Suprapubic skin (tissue), 4 donors: ENCODE measurements at regions not wholly inside any gene's neighbourhood (a gene's known extent, or its start where the extent isn't known, plus 50 kb on each side); places are given as distances from the start of the nearest gene placed in this dataset.

Experiments used
- DNase-seq, 2 donors: peaks; one replicate each; pipeline ENCODE4 v3.0.0-alpha.2; 2019; ENCODE audit warnings: low spot score in 2 of 2
- H3K27ac ChIP-seq: fragments of 200-600 bp; sonication (generic); one replicate; pipeline ENCODE4 v1.5.1; 2019
- H3K27me3 ChIP-seq: fragments of 200-600 bp; sonication (generic); one replicate; pipeline ENCODE4 v1.5.1; 2019
- H3K36me3 ChIP-seq: fragments of 200-600 bp; sonication (generic); one replicate; pipeline ENCODE4 v1.5.1; 2019
- H3K4me1 ChIP-seq: fragments of 200-600 bp; sonication (generic); one replicate; pipeline ENCODE4 v1.5.1; 2019
- H3K4me3 ChIP-seq: fragments of 200-600 bp; sonication (generic); one replicate; pipeline ENCODE4 v1.5.1; 2019; ENCODE audit warnings: mild to moderate bottlenecking
- H3K9me3 ChIP-seq: fragments of 200-600 bp; sonication (generic); one replicate; pipeline ENCODE4 v1.5.1; 2019
- EP300 ChIP-seq: sonication (generic); formaldehyde crosslinking; IDR thresholded peaks from one replicate; pipeline ENCODE4 v1.6.1; 2017; ENCODE audit warnings: antibody characterized with exemption
- POLR2A ChIP-seq, 2 donors: fragments of 450-650 bp; IDR thresholded peaks; one replicate each; pipeline ENCODE4 v1.6.1; 2017; ENCODE audit warnings: antibody characterized with exemption in 2 of 2, mild to moderate bottlenecking in 2 of 2, moderate library complexity in 2 of 2
- POLR2AphosphoS5 ChIP-seq, 3 donors: sonication (generic); formaldehyde crosslinking; IDR thresholded peaks; one replicate each; pipeline ENCODE4 v1.6.1; 2017; ENCODE audit warnings: antibody characterized with exemption in 3 of 3
- TF ChIP-seq, protein P1 (sequence below), 2 donors: fragments of 200-600 bp in 1 of 2; fragments of 450-650 bp in 1 of 2; sonication (generic) in 1 of 2; IDR thresholded peaks; one replicate each; pipeline ENCODE4 v1.5.1; 2016 to 2019; ENCODE audit warnings: antibody characterized with exemption in 2 of 2, mild to moderate bottlenecking in 1 of 2, moderate library complexity in 1 of 2

DNA sequence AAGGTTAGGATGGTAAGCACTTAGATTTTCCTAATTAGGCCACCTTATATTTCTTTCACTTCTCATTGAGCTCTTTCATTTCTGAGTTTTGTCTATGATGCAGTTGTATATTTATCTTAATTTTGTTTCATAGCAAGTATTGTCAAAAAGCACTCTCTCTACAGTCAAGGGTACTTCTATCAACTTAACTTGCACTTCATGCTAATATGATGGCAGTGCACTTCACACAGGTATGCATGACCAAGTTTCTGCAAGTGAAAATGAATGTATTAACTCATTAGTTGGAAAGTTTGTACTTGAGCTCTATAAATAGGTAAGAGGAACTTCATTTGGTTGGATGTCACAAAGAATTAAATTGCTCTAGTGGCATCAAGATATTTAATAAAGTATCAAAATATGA, 51.5 kb upstream of the CDH19 start:
- Histone ChIP-seq H3K27me3 (no peaks in the 10 kb centered on the region), H3K9me3 (no peaks in the 10 kb centered on the region), H3K4me1 (no peaks in the 10 kb centered on the region), H3K27ac (no peak overlapping the region), H3K36me3 (no peaks in the 10 kb centered on the region), H3K4me3 (no peak overlapping the region)
- TF ChIP-seq POLR2A (IDR thresholded peaks at IDR 0.05) (no peak), EP300 (no peak), POLR2AphosphoS5 (IDR thresholded peaks at IDR 0.05) (no peak)
- TF ChIP-seq, protein P1, sequence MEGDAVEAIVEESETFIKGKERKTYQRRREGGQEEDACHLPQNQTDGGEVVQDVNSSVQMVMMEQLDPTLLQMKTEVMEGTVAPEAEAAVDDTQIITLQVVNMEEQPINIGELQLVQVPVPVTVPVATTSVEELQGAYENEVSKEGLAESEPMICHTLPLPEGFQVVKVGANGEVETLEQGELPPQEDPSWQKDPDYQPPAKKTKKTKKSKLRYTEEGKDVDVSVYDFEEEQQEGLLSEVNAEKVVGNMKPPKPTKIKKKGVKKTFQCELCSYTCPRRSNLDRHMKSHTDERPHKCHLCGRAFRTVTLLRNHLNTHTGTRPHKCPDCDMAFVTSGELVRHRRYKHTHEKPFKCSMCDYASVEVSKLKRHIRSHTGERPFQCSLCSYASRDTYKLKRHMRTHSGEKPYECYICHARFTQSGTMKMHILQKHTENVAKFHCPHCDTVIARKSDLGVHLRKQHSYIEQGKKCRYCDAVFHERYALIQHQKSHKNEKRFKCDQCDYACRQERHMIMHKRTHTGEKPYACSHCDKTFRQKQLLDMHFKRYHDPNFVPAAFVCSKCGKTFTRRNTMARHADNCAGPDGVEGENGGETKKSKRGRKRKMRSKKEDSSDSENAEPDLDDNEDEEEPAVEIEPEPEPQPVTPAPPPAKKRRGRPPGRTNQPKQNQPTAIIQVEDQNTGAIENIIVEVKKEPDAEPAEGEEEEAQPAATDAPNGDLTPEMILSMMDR (IDR thresholded peaks at IDR 0.05) = no peak
- no peak for DNase-seq
